HG03442 (cell line): ENCODE measurements at regions not wholly inside any gene's neighbourhood (a gene's known extent, or its start where the extent isn't known, plus 50 kb on each side); places are given as distances from the start of the nearest gene placed in this dataset.
"Not testable (repeated sequence)": the region's sequence is repeated elsewhere in the genome, so short reads cannot be mapped to it uniquely, and the experiment has no call there.

Experiments
- ATAC-seq: cut with Tn5 transposase; IDR thresholded peaks from one replicate; pipeline ENCODE4 v1.9.1; 2021; ENCODE audit warnings: mild to moderate bottlenecking, moderate library complexity; ENCODE audit not compliant: unreplicated experiment

GRCh38 chr13:103614761-103615160, 548.5 kb upstream of the SLC10A2 start:
- no peak for ATAC-seq

- ATAC-seq: peak; percentile 76
These were observed 541.8 kb upstream of the SLC10A2 start for GRCh38 chr13:103607995-103608394.

GRCh38 chr13:103605546-103606326, 539.5 kb upstream of the SLC10A2 start:
- ATAC-seq: no peak

GRCh38 chr13:103599870-103600269, 533.7 kb upstream of the SLC10A2 start:
- not testable (repeated sequence) for ATAC-seq

GRCh38 chr13:103598671-103599070, 532.5 kb upstream of the SLC10A2 start:
- no peak for ATAC-seq

- no peak for ATAC-seq
These were observed 507.2 kb upstream of the SLC10A2 start for GRCh38 chr13:103573446-103573845.

- ATAC-seq: no peak
These were observed 502.1 kb upstream of the SLC10A2 start for GRCh38 chr13:103568314-103568713.

GRCh38 chr13:103557878-103558277, 491.7 kb upstream of the SLC10A2 start:
- no peak for ATAC-seq

GRCh38 chr13:103556681-103557080, 490.5 kb upstream of the SLC10A2 start:
- no peak for ATAC-seq

- no peak for ATAC-seq
These were observed 481.7 kb upstream of the SLC10A2 start for GRCh38 chr13:103547914-103548313.

- ATAC-seq: no peak
These were observed 480.1 kb upstream of the SLC10A2 start for GRCh38 chr13:103546271-103546670.

GRCh38 chr13:103542648-103543047, 476.4 kb upstream of the SLC10A2 start:
- no peak for ATAC-seq

- no peak for ATAC-seq
These were observed 474.2 kb upstream of the SLC10A2 start for GRCh38 chr13:103540382-103540765.

GRCh38 chr13:103539721-103540381, 473.6 kb upstream of the SLC10A2 start:
- ATAC-seq: no peak

- no peak for ATAC-seq
These were observed 473.0 kb upstream of the SLC10A2 start for GRCh38 chr13:103539265-103539664.

- ATAC-seq: no peak
These were observed 471.4 kb upstream of the SLC10A2 start for GRCh38 chr13:103537616-103538015.

- ATAC-seq: no peak
These were observed 465.1 kb upstream of the SLC10A2 start for GRCh38 chr13:103531278-103531677.

- no peak for ATAC-seq
These were observed 462.2 kb upstream of the SLC10A2 start for GRCh38 chr13:103528437-103528836.

- no peak for ATAC-seq
These were observed 459.3 kb upstream of the SLC10A2 start for GRCh38 chr13:103525530-103525929.

GRCh38 chr13:103523858-103524257, 457.6 kb upstream of the SLC10A2 start:
- ATAC-seq: no peak

- ATAC-seq: no peak
These were observed 455.3 kb upstream of the SLC10A2 start for GRCh38 chr13:103521532-103521931.

- no peak for ATAC-seq
These were observed 451.5 kb upstream of the SLC10A2 start for GRCh38 chr13:103517768-103518102.
